SJSA1 (cell line): ENCODE measurements at regions not wholly inside any gene's neighbourhood (a gene's known extent, or its start where the extent isn't known, plus 50 kb on each side); places are given as distances from the start of the nearest gene placed in this dataset.
"Not testable (repeated sequence)": the region's sequence is repeated elsewhere in the genome, so short reads cannot be mapped to it uniquely, and the experiment has no call there.

Experiments used
- DNase-seq, 2 experiments: peaks; one replicate each; pipeline ENCODE4 v3.0.0-alpha.2; 2015 to 2020; ENCODE audit warnings: low spot score in 2 of 2, low read depth in 1 of 2
- H3K27ac ChIP-seq: fragments of 250-450 bp; sonication (Bioruptor Pico); 2 replicates; pipeline ENCODE4 v1.5.1; 2020; ENCODE audit warnings: mild to moderate bottlenecking, moderate library complexity
- H3K27me3 ChIP-seq: fragments of 250-450 bp; sonication (Bioruptor Pico); replicated peaks from 2 replicates; pipeline ENCODE4 v1.5.1; 2020; ENCODE audit warnings: mild to moderate bottlenecking, moderate library complexity
- H3K36me3 ChIP-seq: fragments of 250-450 bp; sonication (Bioruptor Pico); 2 replicates; pipeline ENCODE4 v1.5.1; 2020; ENCODE audit warnings: mild to moderate bottlenecking
- H3K4me1 ChIP-seq: fragments of 250-450 bp; sonication (Bioruptor Pico); replicated peaks from 2 replicates; pipeline ENCODE4 v1.6.1; 2021; ENCODE audit warnings: mild to moderate bottlenecking
- H3K4me3 ChIP-seq: fragments of 250-450 bp; sonication (Bioruptor Pico); 2 replicates; pipeline ENCODE4 v1.5.1; 2020; ENCODE audit warnings: mild to moderate bottlenecking
- H3K9me3 ChIP-seq: fragments of 250-450 bp; sonication (Bioruptor Pico); replicated peaks from 2 replicates; pipeline ENCODE4 v1.5.1; 2020; ENCODE audit warnings: mild to moderate bottlenecking

DNA sequence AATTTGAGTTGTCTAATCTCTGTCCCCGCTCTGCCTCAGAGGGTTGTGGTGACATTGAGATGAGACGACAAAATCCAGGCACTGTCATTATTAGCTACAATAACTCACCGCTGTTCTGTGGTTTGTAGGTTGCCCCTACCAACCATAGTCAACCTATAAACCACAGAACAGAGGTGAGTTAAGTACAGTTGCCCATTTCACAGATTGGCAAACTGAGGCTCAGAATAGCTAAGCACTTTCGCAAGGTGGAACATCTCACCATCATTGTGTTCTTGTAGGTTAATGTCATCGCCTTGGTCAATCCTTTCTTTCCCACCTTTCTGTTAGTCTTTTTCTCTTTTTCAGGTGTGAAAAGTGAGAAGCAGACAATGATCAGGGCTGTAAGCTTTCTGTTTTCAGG lies 63.4 kb upstream of the LHX5 start:
- no peak overlapping the region for H3K27ac ChIP-seq
- H3K27me3 ChIP-seq = peaks cover 10% of the 10 kb centered on the region
- no peaks in the 10 kb centered on the region for H3K9me3 ChIP-seq
- no peaks in the 10 kb centered on the region for H3K4me1 ChIP-seq
- H3K36me3 ChIP-seq = no peaks in the 10 kb centered on the region
- no peak overlapping the region for H3K4me3 ChIP-seq
- no peak for DNase-seq

DNA sequence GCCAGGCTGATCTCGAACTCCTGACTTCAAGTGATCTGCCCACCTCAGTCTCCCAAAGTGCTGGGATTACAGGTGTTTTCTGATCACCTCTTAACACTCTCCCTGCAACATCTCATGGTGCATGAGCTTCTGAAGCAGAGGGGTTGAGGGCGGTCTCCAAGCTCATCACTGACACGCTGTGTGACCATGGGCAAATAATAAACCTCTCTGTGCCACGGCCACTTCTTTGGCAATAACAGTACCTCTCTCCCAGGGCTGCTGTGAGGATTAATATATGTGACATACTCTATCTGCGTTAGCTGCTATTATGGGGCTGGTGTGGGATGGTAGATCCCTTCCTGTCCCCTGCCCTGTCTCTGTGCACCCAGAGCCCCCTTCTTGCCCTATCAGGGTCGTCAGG lies 62.9 kb upstream of the LHX5 start:
- no peak overlapping the region for H3K4me3 ChIP-seq

DNA sequence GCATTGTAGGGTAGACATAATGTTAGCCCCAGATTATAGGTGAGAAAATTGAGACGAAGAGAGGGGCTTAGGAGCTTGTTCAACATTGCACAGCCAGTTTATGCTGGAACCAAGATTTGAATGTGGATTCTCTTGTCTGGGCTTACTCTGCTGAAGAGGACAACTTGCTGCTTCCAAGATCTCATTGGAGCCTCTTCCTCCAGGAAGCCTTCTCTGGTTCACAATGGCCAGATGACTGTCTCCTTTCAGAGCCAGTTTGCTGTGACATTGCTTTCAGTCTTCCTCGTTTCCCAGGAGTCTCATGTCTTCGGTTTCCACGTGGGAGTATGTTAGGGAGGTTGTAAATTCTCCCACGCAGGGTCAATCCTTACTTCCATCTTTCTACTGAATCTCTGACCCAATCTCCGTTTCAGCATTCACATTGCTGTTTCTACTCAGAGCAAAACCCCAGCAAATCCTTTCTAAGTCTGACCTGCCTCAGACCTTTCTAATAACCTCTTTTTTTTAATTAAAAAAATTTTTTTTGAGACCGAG lies 62.2 kb upstream of the LHX5 start:
- H3K27me3 ChIP-seq = peaks cover 10% of the 10 kb centered on the region
- no peaks in the 10 kb centered on the region for H3K9me3 ChIP-seq
- no peaks in the 10 kb centered on the region for H3K4me1 ChIP-seq
- no peaks in the 10 kb centered on the region for H3K36me3 ChIP-seq
- no peak overlapping the region for H3K27ac ChIP-seq
- no peak for DNase-seq
- H3K4me3 ChIP-seq = no peak overlapping the region

More for the DNA sequence above, 62.9 kb upstream of the LHX5 start:
- no peaks in the 10 kb centered on the region for H3K36me3 ChIP-seq
- no peak overlapping the region for H3K27ac ChIP-seq
- no peaks in the 10 kb centered on the region for H3K4me1 ChIP-seq
- no peaks in the 10 kb centered on the region for H3K9me3 ChIP-seq
- H3K27me3 ChIP-seq = peaks cover 10% of the 10 kb centered on the region
- no peak for DNase-seq

DNA sequence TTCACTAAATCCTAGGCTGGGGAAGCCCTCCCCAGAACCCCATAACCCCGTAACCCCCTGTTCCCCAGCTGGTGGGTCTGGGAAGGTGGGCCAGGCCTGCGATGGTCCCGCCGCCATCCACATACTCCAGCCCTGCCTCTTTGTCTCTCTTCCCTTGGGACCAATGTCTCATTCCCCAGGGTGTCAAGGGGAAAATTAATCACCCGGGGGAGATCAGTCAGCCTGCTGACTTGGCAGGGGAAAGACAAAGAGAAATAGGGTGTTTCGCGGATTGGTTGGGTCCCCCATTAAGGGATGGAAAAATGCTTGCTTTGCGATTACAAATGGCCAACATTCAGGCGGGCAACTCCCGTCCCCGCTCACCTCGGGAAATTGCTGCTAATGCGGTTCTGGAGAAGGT lies 60.6 kb upstream of the LHX5 start:
- Histone ChIP-seq H3K36me3 (no peaks in the 10 kb centered on the region), H3K9me3 (no peaks in the 10 kb centered on the region), H3K27ac (no peak overlapping the region), H3K4me3 (no peak overlapping the region), H3K27me3 (peaks cover 10% of the 10 kb centered on the region), H3K4me1 (no peaks in the 10 kb centered on the region)
- DNase-seq = no peak

DNA sequence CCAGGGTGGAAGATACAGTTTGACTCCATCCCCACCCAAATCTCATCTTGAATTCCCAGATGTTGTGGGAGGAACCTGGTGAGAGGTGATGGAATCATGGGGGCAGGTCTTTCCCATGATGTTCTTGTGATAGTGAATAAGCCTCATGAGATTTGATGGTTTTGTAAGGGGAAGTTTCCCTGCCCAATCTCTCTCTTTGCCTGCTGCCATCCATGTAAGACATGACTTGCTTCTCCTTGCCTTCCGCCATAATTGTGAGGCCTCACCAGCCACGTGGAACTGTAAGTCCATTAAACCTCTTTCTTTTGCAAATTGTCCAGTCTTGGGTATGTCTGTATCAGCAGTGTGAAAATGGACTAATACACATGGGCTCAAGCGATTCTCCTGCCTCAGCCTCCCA lies 59.4 kb upstream of the LHX5 start:
- H3K9me3 ChIP-seq, H3K27me3 ChIP-seq, H3K4me1 ChIP-seq, H3K4me3 ChIP-seq, H3K27ac ChIP-seq, H3K36me3 ChIP-seq, DNase-seq: not testable (repeated sequence)

DNA sequence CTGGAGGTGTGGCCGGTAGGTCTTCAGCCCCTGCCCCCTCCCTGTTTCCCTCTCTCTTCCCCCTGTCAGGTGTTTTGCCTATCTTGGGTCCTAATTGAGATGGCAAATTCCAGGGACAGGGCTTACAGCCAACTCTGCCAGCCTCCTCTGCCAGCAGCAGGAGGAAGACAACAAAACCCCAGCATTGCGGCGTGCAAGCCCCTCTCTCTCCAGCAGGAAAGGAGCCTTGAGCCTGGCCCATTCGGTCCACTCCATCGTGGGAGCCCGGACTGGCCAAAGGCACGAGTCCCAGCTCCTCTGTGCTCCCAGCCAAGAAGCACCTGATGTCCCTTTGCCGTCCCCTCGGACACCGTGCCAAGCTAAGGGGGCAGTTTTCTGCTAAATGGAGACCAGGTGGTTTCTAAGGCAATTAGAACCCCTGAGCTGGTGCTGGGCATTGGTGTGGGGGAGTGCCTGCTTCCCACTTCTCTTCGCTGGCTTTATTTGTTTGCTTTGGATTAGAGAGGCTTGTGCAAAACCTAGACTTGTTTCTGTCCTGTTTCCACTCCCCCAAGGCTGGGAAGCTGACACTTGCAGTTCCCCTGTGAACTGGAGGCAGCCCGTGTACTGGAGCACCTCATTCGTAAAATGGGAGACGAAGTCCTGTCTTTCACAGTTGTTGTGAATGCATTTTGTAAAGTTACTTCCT lies 57.1 kb upstream of the LHX5 start:
- no peak overlapping the region for H3K4me3 ChIP-seq
- no peak overlapping the region for H3K27ac ChIP-seq
- no peaks in the 10 kb centered on the region for H3K9me3 ChIP-seq
- H3K27me3 ChIP-seq = peaks cover 14% of the 10 kb centered on the region
- no peaks in the 10 kb centered on the region for H3K4me1 ChIP-seq
- DNase-seq = no peak
- no peaks in the 10 kb centered on the region for H3K36me3 ChIP-seq

DNA sequence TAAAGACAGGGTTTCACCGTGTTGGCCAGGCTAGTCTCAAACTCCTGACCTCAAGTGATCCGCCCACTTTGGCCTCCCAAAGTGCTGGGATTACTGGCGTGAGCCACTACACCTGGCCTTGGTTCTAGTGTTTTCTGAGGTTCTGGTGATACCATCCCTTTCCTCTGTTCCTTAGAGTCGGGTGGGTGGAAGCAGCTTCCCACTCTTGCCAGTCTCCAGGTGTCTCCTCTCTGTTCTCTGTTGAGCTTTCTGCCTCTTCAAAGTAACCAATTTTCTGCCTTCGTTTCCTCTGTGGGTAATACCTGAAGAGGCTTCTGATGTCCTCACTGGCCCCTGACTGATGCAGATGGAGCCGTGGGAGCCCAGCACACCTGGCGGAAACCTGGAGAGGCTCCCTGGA lies 53.4 kb upstream of the LHX5 start:
- Histone ChIP-seq H3K27me3 (peaks cover 40% of the 10 kb centered on the region), H3K27ac (no peak overlapping the region), H3K4me1 (no peaks in the 10 kb centered on the region), H3K4me3 (no peak overlapping the region), H3K36me3 (no peaks in the 10 kb centered on the region), H3K9me3 (no peaks in the 10 kb centered on the region)
- no peak for DNase-seq

DNA sequence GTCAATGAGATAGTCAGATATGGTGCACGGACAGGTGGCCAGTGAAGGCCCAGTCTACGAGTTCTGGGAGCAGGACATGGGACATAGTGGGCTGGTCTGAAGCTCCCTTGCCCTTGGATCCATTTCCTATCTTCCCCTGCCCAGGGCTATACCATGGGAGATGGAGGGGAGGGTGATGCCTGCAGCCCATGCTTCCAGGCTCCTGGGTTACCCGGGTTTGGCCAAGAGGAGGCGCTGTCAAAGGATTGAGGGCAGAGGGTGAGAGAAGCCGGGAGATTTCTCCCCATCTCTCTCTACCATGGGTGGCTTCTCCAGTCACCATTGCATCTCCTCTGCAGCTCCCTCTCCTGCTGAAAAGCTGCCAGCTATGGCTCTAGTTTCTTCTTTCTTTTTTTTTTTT lies 52.8 kb upstream of the LHX5 start:
- H3K4me1 ChIP-seq = no peaks in the 10 kb centered on the region
- DNase-seq = no peak
- H3K27ac ChIP-seq = no peak overlapping the region
- no peaks in the 10 kb centered on the region for H3K36me3 ChIP-seq
- no peak overlapping the region for H3K4me3 ChIP-seq
- H3K9me3 ChIP-seq = no peaks in the 10 kb centered on the region
- H3K27me3 ChIP-seq = peaks cover 43% of the 10 kb centered on the region

DNA sequence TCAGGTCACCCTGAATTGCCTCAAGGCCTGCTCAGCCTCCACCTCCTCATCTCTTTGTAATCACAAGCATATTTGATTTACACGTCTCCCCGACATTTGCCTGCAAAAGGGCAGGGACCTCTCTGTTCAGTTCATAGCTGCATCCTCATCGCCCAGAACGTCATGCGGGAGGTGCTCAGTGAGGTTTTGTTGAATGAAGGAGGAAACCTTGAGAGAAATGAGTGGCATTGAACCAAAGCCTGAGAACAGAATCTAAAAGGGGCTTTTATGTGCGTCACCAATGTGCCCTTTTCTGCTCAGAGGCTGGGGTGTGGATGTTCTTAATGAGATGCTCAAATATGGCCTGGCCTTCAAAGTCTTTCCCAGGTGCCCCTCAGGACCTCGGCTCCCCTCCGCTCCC lies 50.0 kb upstream of the LHX5 start:
- Histone ChIP-seq H3K27ac (no peak overlapping the region), H3K4me3 (no peak overlapping the region), H3K4me1 (no peaks in the 10 kb centered on the region), H3K36me3 (no peaks in the 10 kb centered on the region), H3K27me3 (peaks cover 55% of the 10 kb centered on the region), H3K9me3 (no peaks in the 10 kb centered on the region)
- no peak for DNase-seq
